Medulla oblongata (tissue), 1 donor: ENCODE measurements at regions not wholly inside any gene's neighbourhood (a gene's known extent, or its start where the extent isn't known, plus 50 kb on each side); places are given as distances from the start of the nearest gene placed in this dataset.

Experiments used
- DNase-seq: peaks from one replicate; pipeline ENCODE4 v3.0.0-alpha.2; 2015; ENCODE audit errors: extremely low spot score

- DNase-seq: no peak
These were observed 109.6 kb downstream of the ICOS start for GRCh38 chr2:204046145-204046544.

- DNase-seq: no peak
These were observed 113.1 kb downstream of the ICOS start for GRCh38 chr2:204049635-204050034.

- no peak for DNase-seq
These were observed 114.1 kb downstream of the ICOS start for GRCh38 chr2:204050681-204051080.

GRCh38 chr2:204051476-204051875 lies 114.9 kb downstream of the ICOS start:
- DNase-seq: no peak

DNA sequence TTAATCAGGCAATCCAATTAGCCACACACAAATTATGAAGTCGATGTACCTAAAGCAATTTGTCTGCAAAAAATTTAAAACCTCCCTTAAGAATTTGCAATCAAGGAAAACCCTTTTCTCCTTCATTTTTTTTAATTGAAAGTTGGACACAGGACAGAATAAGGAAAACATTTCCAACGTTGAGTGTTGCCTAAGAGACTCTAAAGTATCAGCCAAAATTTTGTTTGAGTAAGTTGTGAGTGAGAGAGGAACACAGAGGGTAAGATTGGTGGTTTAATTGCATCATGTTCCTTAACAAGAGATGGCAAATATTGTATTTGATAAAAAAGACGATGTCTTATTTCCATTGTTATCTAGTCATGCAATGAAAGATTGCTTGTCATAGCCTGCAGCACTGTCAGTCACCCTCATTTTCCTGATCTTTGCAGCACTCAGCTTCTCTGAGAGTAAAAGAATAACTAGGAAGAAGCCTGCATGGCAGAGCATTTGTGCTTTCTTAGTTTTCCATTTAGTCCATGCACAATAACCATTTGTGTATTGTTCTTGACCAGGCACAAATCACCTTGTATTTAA lies 115.5 kb downstream of the ICOS start:
- DNase-seq: no peak

- no peak for DNase-seq
These were observed 122.5 kb downstream of the ICOS start for GRCh38 chr2:204059016-204059415.

DNA sequence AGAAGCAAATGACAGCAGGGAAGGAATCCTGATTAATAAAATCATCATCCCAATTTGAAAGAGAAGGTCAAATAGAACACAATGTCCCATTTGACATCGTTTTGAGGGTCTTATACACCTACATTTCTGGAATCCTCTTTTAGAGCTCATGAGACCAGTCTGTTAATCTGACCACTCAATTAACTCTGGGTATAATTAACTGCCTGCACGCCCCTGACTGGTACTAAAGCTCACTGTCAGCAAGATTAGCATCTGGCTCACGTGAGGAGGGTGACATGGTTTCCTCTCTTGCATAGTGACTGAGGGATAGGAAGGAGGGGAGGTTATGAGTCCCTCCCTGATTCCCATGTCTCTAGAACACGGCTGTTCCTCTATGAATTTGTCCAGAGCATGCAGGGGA lies 124.3 kb downstream of the ICOS start:
- no peak for DNase-seq

GRCh38 chr2:204061241-204061640 lies 124.7 kb downstream of the ICOS start:
- no peak for DNase-seq

- no peak for DNase-seq
These were observed 127.6 kb downstream of the ICOS start for GRCh38 chr2:204064119-204064518.

GRCh38 chr2:204065566-204065965 lies 129.0 kb downstream of the ICOS start:
- DNase-seq: no peak

GRCh38 chr2:204066051-204066450 lies 129.5 kb downstream of the ICOS start:
- DNase-seq: no peak

DNA sequence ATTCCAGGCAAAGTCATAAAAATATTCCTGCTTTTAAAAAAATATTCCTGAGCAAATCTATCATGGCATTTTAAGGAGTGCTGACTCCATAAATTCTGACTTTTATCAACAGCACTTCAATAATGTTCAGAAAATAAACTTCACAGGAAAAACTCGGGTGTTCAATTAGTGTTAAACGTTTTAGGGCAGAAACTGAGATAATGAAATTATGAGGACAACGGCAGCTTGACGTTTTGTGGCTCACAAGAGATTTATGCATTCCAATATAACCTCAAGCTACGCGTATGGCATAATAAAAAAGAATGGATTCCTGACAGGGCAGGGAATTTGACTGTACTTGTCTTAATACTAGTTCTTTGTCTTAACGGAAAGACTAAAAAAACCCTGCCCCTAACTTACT lies 133.2 kb downstream of the ICOS start:
- no peak for DNase-seq

DNA sequence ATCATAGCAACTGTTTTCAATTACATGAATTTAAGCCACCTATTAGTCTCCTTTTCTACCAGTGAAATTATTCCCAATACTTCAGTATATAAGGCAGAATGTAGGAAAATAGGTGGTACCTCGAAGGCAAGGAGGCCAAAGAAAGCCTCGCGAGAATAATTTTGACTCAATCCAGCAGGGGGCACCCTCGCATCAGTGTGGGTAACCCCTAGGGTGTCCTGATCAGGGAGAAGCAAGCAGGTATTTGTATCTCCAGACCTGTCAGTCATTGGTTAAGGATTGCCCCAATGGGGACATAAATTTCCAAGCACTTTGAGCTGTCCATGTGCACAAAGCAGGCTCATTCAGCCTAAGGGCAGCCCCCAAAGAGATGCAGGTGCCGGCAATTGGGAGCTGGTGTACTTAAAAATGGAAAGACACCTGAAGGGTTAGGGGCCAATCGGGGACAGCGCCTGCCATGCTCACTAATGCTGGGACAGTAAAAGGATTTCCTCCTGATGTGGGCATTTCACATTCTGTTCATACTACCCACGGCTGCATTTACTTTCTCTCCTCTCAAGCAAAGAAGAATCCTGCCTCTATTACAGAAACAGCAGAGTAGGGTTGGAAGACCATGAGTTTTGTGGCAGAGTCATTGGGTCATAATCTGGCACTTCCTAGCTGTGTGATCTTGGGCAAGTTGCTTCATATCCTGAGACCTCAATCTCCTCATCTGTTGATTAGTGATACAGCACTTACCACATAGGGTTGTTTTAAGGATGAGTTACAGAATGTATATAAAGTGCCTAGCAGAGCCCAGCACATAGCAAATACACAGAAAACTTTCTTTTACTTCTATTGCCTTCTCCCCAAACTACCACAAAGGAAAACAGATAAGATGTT lies 136.1 kb downstream of the ICOS start:
- DNase-seq: peak; percentile 44

DNA sequence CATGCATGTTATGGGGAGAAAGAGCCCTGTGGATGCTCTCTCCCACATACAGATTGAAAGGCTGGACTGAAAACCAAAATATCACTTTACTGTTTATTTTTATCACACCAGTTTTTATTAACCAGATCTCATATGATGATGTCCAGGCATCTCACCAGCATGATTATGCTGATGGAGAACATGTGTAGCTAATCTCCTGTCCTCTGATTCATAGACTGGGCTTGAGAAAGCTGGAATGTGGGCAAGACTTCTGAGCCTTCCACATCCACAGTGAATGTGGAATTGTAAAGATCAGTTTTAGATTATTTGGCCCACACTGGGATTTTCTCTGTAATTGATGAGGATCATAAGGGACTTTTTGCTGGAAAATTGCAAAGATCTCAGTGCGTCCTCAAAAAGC lies 137.9 kb downstream of the ICOS start:
- no peak for DNase-seq

GRCh38 chr2:204078003-204078698 lies 141.6 kb downstream of the ICOS start:
- DNase-seq: no peak

DNA sequence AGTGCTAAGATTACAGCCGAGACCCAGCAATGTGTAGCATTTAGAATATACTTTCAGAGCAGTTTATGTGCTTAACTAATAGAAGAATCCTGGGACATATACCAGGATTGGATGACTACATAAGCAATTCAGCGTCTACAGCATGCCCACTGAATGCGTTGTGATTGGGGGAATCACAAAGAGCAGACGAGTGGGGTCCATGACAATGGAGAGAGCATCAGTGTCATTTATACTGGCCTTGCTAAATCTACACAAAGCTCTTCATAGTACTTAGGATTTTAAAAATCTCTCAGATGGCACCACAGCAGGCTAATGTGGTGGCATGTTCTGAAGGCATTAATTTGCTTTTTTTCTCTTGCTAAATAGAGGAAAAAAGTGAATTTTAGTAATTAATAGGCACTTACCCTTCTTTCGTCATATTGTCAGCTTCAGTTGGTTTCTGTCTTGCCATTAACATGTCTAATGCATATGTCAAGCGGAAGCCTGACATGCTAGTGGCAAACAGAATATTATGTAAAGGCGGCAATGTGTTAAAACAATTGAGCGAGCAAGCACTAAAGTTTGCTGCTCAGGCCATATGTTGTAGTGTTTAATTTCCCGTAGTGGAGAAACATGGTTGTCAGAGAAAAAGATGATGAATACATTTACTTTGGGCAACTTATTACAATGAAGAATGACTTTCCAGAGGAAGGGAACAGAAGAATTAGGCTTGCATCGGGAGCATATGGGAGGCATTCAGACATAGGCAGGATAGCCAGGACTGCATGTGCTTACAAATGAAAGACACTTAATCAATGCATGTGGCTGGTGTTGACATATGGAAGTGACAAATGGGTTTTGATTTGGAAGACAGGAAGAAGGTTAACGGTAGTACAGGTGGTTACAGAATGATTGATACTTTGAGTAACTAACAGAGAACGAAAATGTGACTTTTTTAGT lies 145.2 kb downstream of the ICOS start:
- no peak for DNase-seq

GRCh38 chr2:204086167-204086566 lies 149.6 kb downstream of the ICOS start:
- DNase-seq: no peak

- no peak for DNase-seq
These were observed 152.5 kb downstream of the ICOS start for GRCh38 chr2:204089105-204089504.

DNA sequence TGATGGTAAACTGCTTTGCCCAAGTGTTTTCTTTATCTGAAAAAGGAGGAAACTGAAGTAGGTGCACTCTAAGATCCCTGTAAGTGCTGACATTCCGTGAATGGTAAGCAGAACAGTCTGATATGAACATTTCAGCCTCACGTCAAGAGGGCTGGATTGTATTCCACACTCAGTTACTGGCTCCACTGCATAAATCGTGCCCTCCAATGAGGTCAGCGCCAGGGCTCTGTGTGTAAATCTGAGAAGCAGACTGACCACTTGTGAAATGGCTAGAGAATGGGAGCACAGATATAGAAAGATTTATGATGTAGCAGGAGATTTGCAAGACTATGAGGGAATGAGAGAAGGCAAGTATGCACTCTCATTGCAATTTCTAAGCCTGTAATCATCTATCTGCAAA lies 153.0 kb downstream of the ICOS start:
- no peak for DNase-seq

DNA sequence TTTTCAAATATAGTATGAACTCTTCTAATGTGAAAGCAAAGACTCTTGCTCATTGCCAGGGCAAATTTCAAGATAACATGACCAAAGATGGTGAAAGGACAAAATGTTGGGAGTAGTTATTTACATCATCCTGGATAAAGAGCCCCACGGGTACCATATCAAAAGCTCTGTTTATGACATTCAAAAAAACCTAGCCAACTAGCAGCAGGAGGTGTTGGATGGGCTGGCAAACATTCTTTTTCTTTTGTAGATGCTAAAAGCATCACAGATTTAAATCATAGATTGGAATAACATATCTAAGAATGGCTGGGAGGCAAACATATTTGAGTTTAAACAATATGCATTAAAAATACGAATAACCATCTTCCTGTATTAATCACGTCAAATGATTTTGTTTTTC lies 153.5 kb downstream of the ICOS start:
- DNase-seq: no peak

- no peak for DNase-seq
These were observed 168.2 kb downstream of the ICOS start for GRCh38 chr2:204104811-204105210.

GRCh38 chr2:204108330-204108751 lies 171.8 kb downstream of the ICOS start:
- peak; percentile 55 for DNase-seq
